ENCODE measurements at regions not wholly inside any gene's neighbourhood (a gene's known extent, or its start where the extent isn't known, plus 50 kb on each side); places are given as distances from the start of the nearest gene placed in this dataset.

DNA sequence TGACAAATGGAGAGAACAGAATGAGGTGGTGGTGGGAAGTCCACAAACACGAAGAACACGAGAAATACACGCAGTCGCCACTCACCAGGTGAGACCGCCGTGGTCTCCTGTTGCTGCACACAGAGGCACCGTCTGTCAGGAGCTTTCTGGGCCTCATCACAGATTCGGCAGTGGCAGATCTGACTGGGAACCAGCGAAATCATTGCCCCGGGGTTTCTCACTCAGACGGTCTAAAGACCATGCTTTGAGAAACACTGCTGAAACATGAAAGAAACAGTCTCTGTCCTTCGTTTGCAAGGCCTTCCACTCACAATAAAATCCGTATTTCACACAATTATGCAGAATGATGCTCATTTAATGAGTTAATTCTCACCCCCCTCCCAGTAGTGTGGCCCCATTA is 130.9 kb upstream of the AFDN start (continued):
- TF ChIP-seq ZNF331 (CRISPR knock-in tag; IDR thresholded peaks at IDR 0.05; ENCODE audit: low read depth) (no peak), CREB1 (CRISPR knock-in tag; IDR thresholded peaks at IDR 0.05; ENCODE audit: low read depth) (no peak), ZNF114 (CRISPR knock-in tag; IDR thresholded peaks at IDR 0.05) (no peak)

GRCh38 chr6:167696296-167696695 is 130.4 kb upstream of the AFDN start:
- Mint-ChIP-seq H3K9me3 (no peaks in the 10 kb centered on the region; the same call in 2 of the 3 replicates), H3K27ac (no peak overlapping the region), H3K4me3 (no peak overlapping the region), H3K27me3 (ENCODE audit: insufficient read depth, low read depth, poor library complexity) (peaks cover 3% of the 10 kb centered on the region), H3K4me1 (peaks cover 24% of the 10 kb centered on the region), H3K36me3 (ENCODE audit: low read depth) (no peaks in the 10 kb centered on the region; the same call in 2 of the 3 replicates)
- no peaks in the 10 kb centered on the region for H3K79me2 ChIP-seq (replicated peaks; ENCODE audit: insufficient read depth)
- H3K27ac ChIP-seq (ENCODE audit: low read depth): no peak overlapping the region
- 0 out of 2 replicates have a peak, but pooled peaks cover 7% of the 10 kb centered on the region for H3K9me2 ChIP-seq (ENCODE audit: insufficient read depth)
- peaks cover 21% of the 10 kb centered on the region for H3K4me1 ChIP-seq (ENCODE audit: insufficient read depth)
- no peak for TF ChIP-seq NANOG (IDR thresholded peaks at IDR 0.05; ENCODE audit: borderline replicate concordance)
- ATAC-seq: no peak
- H3K4me2 ChIP-seq: no peak overlapping the region
- H4K20me1 ChIP-seq (replicated peaks; ENCODE audit: insufficient read depth): no peaks in the 10 kb centered on the region
- H3K4me3 ChIP-seq: no peak overlapping the region
- DNase-seq (ENCODE audit: low spot score): no peak
- no peaks in the 10 kb centered on the region for H3K27me3 ChIP-seq (ENCODE audit: insufficient read depth)
- no peaks in the 10 kb centered on the region for H3F3A ChIP-seq (replicated peaks; ENCODE audit: low read depth)
- H2AFZ ChIP-seq: 0 out of 2 replicates have a peak overlapping the region, but pooled peaks have one; percentile 63
- H3K36me3 ChIP-seq (ENCODE audit: insufficient read depth): no peaks in the 10 kb centered on the region

DNA sequence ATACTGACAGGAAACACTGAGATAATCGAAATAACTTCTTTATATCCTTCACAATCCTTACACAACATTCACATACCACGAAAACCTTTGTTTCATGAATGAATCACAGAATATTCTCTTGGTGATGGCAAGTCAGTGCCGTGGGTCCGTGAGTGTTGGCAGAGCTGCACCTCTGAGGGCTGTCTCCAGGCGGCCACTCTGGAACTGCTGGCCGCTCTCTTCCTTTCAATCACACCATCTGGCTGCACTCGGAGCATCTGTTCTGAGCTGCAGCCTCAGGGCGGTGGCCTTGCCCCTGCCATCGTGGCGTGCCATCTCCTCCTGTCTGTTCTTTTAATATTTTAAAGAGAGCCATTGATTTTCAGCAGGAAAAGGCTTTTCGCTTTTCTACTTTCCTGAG is 129.4 kb upstream of the AFDN start:
- H3K36me3 Mint-ChIP-seq (ENCODE audit: low read depth): no peaks in the 10 kb centered on the region; the same call in 2 of the 3 replicates
- Histone ChIP-seq H3K79me2 (replicated peaks; ENCODE audit: insufficient read depth) (no peaks in the 10 kb centered on the region), H3K9me2 (ENCODE audit: insufficient read depth) (0 out of 2 replicates have a peak, but pooled peaks cover 7% of the 10 kb centered on the region), H3K27ac (ENCODE audit: low read depth) (no peak overlapping the region), H3K4me1 (ENCODE audit: insufficient read depth) (peaks cover 12% of the 10 kb centered on the region), H3K27me3 (ENCODE audit: insufficient read depth) (no peaks in the 10 kb centered on the region), H3F3A (replicated peaks; ENCODE audit: low read depth) (no peaks in the 10 kb centered on the region), H3K36me3 (ENCODE audit: insufficient read depth) (no peaks in the 10 kb centered on the region), H4K20me1 (replicated peaks; ENCODE audit: insufficient read depth) (no peaks in the 10 kb centered on the region), H3K4me2 (no peak overlapping the region), H3K4me3 (no peak overlapping the region), H2AFZ (peak overlapping the region; percentile 33; the same call in 1 of the 2 replicates)
- H3K27ac Mint-ChIP-seq: no peak overlapping the region
- DNase-seq (ENCODE audit: low spot score) (no peak), ATAC-seq (peak; percentile 48; the same call in 2 of the 3 replicates)
- H3K4me3 Mint-ChIP-seq: no peak overlapping the region
- H3K4me1 Mint-ChIP-seq: peaks cover 15% of the 10 kb centered on the region
- peaks cover 3% of the 10 kb centered on the region for H3K27me3 Mint-ChIP-seq (ENCODE audit: insufficient read depth, low read depth, poor library complexity)
- no peaks in the 10 kb centered on the region; the same call in 2 of the 3 replicates for H3K9me3 Mint-ChIP-seq
- TF ChIP-seq ZNF114 (CRISPR knock-in tag; IDR thresholded peaks at IDR 0.05) (no peak), STAT1 (IDR thresholded peaks at IDR 0.05; ENCODE audit: unreplicated experiment) (no peak), REST (IDR thresholded peaks at IDR 0.05; ENCODE audit: unreplicated experiment) (no peak), EZH2 (IDR thresholded peaks at IDR 0.05; ENCODE audit: low read depth, unreplicated experiment) (no peak), JUNB (IDR thresholded peaks at IDR 0.05; ENCODE audit: unreplicated experiment) (no peak), NANOG (IDR thresholded peaks at IDR 0.05; ENCODE audit: borderline replicate concordance) (no peak), ZNF462 (CRISPR knock-in tag; IDR thresholded peaks at IDR 0.05) (no peak)
- TF ChIP-seq, protein P1, sequence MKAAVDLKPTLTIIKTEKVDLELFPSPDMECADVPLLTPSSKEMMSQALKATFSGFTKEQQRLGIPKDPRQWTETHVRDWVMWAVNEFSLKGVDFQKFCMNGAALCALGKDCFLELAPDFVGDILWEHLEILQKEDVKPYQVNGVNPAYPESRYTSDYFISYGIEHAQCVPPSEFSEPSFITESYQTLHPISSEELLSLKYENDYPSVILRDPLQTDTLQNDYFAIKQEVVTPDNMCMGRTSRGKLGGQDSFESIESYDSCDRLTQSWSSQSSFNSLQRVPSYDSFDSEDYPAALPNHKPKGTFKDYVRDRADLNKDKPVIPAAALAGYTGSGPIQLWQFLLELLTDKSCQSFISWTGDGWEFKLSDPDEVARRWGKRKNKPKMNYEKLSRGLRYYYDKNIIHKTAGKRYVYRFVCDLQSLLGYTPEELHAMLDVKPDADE (IDR thresholded peaks at IDR 0.05): no peak
